GM12892 (cell line): ENCODE measurements at regions not wholly inside any gene's neighbourhood (a gene's known extent, or its start where the extent isn't known, plus 50 kb on each side); places are given as distances from the start of the nearest gene placed in this dataset.

Experiments used
- POLR2A ChIP-seq: IDR thresholded peaks from 2 replicates; pipeline ENCODE4 v1.6.1; 2011; ENCODE audit warnings: low read depth, low read length, control low read depth
- POLR2AphosphoS5 ChIP-seq: IDR thresholded peaks from 2 replicates; pipeline ENCODE4 v1.6.1; 2011; ENCODE audit warnings: low read depth, low read length, control low read depth
- TAF1 ChIP-seq: IDR thresholded peaks from 2 replicates; pipeline ENCODE4 v1.6.1; 2011; ENCODE audit warnings: low read depth, mild to moderate bottlenecking, control low read depth, low read length, borderline replicate concordance

- TF ChIP-seq POLR2A (no peak), TAF1 (no peak), POLR2AphosphoS5 (no peak)
Measured at GRCh38 chr12:126607867-126608266, 1542.6 kb downstream of the AACS start.
